ENCODE measurements at regions not wholly inside any gene's neighbourhood (a gene's known extent, or its start where the extent isn't known, plus 50 kb on each side); places are given as distances from the start of the nearest gene placed in this dataset.

DNA sequence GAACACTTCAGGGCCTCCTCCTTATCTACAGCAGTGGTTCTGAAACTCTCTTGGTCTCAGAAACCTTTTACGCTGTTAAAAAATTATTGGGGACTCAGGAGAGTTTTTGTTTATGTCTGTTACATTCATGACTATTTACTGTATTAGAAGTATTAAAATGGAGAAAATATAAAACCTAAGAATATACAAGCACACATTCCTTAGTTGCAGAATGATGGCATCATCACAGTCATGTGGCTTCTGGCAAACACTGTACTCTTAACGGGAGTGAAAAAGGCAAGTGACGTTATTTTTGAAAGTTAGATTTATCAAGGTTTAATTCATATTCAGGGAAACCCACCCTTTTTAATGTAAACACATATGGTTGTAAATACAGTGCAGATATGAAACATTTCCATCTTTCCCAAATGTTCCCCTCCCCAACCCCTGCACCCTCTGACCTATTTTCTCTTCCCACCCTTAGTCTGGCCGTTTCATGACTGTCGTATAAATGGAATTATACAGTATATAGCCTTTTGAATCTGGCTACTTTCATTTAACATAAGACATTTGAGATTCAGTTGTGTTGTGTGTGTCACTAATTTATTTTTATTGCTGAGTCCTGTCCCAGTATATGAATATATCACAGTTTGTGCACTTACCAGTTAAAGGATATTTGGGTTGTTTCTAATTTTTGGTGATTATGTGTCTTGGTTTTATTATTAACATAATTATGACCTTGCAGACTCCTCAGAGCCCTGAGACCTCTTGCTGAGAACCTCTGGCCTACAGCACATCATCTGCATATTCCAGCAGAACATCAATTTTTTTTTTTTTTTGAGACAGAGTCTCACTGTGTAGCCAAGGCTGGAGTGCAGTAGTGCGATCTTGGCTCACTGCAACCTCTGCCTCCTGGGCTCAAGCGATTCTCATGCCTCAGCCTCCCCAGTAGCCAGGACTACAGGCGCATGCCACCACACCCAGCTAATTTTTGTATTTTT lies 457.0 kb downstream of the PCNX1 start:
- no peak for DNase-seq

DNA sequence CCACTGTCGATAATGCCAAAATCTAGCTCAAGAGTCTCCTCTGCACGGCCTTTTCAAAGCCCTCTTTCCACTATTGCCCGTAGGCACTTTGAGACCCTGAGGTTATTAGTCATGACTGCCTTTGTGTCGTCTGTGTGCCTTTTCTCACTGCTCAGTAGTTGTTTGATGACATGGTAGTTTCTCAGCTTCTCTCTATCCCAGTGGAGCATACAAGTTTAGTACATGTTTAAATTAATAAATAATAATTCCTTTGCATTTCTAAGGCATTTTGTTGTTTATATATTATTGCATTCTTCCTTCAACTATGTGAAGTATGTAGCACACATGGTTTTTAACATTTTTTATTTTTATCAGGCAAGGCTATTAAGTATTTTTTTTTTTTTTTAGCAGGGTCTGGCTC lies 458.1 kb downstream of the PCNX1 start:
- no peak for DNase-seq

- DNase-seq: no peak
These were observed 459.6 kb downstream of the PCNX1 start for GRCh38 chr14:71366861-71367260.

- DNase-seq: no peak
These were observed 464.6 kb downstream of the PCNX1 start for GRCh38 chr14:71371711-71372396.

- DNase-seq: no peak
These were observed 465.2 kb downstream of the PCNX1 start for GRCh38 chr14:71372411-71372838.

- no peak for DNase-seq
These were observed 466.5 kb downstream of the PCNX1 start for GRCh38 chr14:71373773-71374172.

GRCh38 chr14:71374989-71375388 lies 467.7 kb downstream of the PCNX1 start:
- DNase-seq: no peak

DNA sequence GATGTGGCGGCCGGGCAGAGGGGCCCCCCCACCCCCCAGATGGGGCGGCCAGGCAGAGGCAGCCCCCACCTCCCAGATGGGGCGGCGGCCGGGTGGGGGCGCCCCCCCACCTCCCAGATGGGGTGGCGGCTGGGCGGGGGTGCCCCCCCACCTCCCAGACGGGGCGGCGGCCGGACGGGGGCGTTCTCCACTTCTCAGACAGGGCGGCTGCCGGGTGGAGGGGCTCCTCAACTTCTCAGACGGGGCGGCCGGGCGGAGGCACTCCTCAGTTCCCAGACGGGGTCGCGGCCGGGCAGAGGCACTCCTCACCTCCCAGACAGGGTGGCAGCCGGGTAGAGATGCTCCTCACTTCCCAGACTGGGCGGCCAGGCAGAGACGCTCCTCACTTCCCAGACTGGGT lies 469.8 kb downstream of the PCNX1 start:
- no peak for DNase-seq

DNA sequence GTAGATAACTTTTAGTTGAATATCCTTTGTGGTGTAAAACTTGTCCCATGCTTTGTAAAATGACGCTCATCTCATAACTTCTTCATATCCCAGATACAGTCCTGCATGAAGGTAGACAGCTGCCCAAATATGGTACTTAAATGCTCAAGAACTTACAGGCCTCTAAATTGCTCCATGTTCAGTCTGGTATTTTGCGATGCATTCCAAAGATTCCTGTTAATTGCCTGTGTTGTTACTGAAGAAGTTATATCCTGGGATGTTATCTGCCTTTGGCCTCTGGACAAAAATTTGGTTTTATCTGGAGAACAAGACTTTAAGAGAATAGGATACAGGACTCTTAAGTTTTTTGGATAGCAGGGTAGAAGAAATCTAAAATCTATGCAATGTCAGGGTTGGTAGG lies 473.0 kb downstream of the PCNX1 start:
- no peak for DNase-seq

- DNase-seq: no peak
These were observed 474.6 kb downstream of the PCNX1 start for GRCh38 chr14:71381814-71382213.

DNA sequence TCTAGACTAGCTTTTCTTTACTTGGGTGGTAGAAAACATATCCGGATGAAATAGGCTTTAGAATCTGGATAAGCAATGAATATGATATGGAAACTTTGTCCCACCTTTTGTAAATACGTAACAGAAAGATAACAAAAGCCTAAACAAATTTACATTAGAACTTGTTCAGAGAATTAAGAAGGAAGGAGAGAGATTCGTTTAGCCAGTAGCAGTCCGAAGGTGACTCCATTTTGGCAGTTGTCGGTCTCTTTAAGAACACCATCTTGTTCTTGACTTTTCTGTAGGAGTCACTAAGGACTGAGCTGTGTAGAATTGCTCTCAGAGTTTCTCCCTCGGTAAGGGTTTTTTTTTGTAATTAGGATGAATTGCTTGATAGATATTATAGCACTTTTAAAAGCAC lies 475.1 kb downstream of the PCNX1 start:
- no peak for DNase-seq

GRCh38 chr14:71383510-71383909 lies 476.3 kb downstream of the PCNX1 start:
- DNase-seq: no peak

DNA sequence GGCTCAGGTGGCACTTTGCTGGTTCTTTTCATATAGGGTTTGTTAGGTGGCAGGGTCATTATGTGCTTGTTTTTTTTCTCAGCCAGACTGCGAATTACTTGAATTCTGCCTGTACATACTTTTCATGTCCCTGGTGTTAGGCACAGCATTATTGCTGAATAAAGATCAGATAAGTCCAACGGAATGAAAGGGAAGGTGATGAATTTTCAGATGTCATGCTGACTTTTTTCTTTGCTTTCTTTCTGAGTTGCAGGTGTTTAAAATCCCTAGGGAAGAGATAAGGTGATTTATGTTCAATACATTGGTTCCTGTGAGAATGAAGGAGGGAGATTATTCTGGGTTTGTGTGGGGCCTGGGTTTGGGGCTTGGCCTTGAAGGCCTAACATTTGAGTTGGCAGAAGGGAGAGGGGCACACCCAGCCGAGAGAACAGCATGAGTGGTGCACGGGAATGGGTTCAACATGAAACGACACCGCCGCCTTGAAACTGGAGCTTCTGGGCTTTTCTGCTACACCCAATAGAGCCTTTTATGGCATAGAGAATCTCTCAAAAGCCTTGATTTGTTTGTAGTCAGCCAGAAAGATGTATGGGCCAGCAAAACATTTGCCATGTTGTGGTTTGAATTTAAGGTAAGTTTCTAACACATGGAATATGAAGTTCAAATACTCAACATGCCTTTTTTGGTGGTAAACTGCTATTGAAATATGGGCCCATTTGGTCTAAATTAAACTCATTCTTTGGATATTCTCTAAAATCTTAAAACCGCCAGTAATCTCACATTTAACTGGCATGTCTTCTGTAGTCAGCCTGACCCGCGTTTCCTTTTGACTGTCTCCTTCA lies 477.0 kb downstream of the PCNX1 start:
- DNase-seq: no peak

GRCh38 chr14:71387753-71388152 lies 480.5 kb downstream of the PCNX1 start:
- DNase-seq: no peak

DNA sequence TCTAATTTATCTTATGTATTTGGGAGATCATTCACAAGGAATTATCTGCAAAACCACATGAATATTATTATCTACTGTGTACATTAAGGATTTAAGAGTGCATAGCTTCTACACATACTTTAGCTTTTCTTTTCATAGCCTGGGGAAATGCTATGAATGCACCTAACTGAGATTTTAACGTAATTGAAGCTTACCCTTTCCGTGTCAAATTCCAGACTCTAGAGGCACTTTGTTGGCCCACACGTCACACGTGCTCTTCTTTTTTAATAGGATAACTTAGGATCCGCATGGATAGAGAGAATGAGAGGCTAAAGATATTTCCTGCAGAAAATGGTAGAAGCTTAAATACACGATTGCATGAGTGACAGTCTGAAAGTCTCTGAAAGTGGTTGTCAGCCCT lies 481.1 kb downstream of the PCNX1 start:
- no peak for DNase-seq

DNA sequence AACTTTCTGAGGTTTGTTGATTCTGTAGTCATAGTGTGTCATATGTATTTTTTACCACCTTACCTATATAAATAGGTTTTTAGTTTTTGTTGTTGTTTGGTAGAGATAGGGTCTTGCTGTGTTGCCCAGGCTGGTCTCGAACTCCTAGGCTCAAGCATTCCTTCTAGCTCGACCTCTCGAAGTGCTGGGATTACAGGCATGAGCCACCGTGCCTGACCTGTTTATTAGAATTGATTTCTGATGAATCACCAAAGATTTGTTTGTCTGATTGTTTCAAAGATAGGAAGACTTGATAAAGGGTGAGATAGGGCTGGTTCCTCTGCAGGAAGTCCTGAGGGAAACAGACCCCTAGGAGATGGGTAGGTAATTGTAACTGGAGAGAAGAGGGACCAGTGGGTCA lies 481.6 kb downstream of the PCNX1 start:
- no peak for DNase-seq

DNA sequence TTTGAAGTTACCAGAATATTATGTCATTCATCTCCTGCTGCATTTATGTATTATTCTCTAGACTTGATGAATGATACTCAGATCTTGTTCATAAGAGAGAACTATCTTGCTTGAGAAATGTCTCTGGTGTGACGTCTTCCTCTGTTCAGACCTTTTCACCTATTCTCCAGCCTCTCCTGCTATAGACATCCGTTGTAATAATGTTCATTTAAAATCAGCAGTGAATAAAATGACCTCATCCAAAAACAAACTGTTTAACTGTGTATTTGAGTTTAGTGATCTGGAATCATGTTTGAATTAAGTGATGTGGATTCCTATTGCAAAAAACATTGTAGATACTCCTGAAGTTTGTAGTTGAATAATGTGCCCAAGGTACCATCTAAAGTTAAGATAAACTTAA lies 487.1 kb downstream of the PCNX1 start:
- DNase-seq: no peak

DNA sequence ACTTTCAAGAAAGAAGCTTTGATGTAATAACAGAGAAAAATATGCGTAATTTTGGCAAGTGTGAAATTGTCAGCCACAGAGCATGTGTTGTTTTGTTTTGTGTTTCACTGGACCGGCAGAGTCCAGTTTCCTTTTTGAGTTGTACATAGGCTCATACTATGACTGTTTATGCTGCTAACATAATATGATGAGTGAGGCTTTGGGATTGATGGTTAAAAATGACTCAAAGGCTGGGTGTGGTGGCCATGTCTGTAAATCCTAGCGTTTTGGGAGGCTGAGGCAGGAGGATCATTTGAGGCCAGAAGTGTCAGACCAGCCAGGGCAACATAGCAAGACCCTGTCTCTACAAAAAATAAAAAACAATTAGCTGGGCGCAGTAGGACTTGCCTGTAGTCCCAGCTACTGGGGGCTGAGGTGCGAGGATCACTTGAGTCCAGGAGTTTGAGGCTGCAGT lies 487.9 kb downstream of the PCNX1 start:
- DNase-seq: no peak

- DNase-seq: no peak
These were observed 488.4 kb downstream of the PCNX1 start for GRCh38 chr14:71395636-71396035.

DNA sequence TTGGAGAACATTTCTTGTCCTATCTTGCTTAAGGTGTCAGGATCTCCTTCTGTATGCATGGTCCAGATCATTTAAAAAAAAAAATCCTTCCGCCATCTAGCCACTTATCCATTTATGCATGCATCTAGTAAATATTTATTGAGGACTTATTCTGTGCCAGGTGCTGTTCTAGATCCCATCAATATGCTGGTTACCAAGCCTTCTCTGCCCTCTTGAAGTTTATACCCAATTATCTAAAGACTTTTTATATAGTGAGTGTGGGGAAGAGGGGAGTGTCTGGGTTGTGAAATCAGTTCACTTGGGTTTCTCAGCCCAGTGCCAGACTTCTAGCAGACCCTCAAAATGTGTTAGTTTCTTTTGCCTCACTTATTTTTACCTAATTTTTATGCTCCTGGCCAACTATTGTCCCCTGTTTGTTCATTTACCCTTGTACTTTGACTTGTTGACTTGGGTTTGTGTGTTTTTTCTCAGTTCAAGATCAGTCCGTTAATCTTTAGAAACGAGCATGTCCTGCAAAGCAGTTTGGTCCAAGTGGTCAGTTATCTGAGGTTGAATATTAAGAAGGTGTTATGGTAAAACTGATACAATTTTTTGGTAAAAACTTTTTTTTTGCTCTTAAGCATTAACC lies 488.9 kb downstream of the PCNX1 start:
- DNase-seq: no peak

- no peak for DNase-seq
These were observed 490.1 kb downstream of the PCNX1 start for GRCh38 chr14:71397371-71397770.

DNA sequence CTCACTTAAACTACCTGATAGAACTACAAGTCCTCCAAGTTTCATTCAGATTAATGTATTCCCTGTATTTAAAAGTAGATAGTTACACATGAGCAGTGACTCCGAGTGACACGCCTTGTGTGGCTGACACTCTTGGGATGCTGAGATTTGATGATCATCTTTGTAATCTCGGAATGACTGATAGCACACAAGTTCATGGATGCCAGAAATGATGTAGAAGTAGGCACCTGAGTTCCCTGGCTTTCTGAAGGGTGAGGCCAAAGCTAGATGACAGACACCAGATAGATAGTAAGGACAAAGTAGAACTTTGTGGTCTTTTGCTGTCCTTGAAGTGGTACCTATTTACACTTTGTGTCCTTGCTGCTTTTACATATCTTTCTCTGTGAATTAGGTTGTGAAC lies 491.2 kb downstream of the PCNX1 start:
- DNase-seq: no peak

DNA sequence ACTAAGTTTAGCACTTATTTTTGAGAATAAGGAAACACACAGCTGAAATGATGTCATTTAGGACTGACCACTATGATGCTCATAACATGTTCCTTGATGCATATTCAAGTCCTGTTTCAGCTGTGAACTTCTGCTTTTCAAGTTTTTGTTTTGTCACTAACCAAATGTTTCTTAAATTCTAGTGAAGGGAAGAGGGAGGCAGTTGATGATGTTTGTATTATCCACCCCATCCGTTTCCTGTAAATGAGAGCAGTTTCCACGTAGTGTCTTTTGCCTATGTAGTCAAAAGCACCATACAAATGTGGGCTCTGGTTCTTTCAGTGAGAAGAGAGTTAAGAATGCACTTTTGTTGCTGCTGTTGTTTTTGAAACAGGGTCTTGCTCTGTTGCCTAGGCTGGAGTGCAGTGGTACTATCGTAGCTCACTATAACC lies 491.8 kb downstream of the PCNX1 start:
- no peak for DNase-seq

Data from activated T-cell treated with anti-CD3 and anti-CD28 coated beads, Interleukin-2, amount 50 U/mL, for 48 hours (primary cell).